ENCODE measurements at regions not wholly inside any gene's neighbourhood (a gene's known extent, or its start where the extent isn't known, plus 50 kb on each side); places are given as distances from the start of the nearest gene placed in this dataset.

DNA sequence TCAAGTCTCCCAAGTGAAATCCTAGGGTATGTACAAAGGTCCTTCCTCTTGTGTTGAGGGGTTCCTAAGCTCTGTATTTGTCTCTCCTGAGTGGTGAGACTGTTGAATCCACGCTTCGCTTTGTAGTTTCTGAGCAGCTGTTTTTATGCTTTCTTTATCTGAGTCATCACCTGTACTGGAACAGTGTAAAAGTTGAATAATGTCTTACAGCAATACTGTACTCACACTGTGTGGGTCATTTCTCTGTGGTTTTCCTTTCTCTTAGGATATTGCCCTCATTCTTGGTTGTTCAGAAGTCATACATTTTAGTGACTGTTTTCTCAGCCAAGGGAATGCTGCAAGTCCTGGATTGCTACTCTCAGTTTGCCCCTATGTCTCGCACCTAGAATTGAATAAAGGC is 1596.6 kb downstream of the SLITRK5 start:
- no peak for DNase-seq

DNA sequence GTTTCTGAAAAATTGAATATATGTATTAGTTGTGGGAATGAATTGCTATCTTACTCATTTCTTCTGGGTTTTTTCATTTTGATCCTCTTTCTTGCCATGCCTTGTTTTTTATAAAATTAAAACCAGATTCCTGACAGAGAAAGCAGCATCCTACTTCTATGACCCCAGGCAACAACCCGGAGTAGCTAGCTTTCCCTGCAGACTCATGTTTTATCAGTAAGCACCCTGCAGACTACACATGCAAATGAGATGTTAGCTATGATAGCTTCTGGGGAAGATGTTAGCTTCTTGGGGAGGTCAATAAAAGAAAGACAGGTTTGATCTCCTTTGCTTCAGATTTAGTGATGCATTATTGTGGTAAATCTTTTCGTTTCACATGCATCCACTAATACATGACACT is 1598.6 kb downstream of the SLITRK5 start:
- no peak for DNase-seq

DNA sequence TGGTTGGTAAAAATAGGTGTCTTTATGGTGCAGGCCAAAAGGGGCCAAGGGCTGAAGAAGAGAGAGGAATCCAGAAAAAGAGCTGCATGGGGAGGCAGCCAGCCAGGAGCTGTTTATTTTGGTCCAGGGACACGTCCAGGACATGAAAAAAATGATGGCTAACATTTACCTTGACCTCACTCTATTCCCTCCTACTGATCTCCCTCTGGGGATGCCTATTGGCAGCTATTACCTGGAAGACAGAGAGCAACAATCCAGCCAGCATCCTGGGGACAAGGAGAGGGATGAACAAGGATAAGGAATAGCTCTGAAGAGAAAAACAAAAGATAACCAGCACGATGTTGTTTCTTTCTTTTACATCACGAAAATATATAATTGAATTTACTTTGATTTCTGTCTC is 1599.6 kb downstream of the SLITRK5 start:
- DNase-seq, result no peak

GRCh38 chr13:89279374-89279773 is 1608.2 kb downstream of the SLITRK5 start:
- no peak for DNase-seq

GRCh38 chr13:89281331-89281730 is 1610.2 kb downstream of the SLITRK5 start:
- no peak for DNase-seq

DNA sequence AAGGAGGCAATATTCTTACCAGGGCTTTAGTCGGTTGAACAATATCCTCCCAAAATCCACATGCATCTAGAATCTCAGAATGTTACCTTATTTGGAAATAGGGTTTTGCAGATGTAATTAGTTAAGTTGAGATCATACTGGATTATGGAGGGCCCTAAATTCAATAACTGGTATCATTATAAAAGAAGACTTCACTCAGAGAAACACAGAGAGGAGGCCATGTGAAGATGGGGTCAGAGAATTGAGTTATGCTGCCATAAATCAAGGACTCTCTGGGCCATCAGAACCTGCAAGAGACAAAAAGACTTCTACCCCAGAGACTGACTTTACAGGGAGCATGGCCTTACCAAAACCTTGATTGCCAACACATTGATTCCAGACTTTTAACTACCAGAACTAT is 1611.1 kb downstream of the SLITRK5 start:
- DNase-seq, result no peak

DNA sequence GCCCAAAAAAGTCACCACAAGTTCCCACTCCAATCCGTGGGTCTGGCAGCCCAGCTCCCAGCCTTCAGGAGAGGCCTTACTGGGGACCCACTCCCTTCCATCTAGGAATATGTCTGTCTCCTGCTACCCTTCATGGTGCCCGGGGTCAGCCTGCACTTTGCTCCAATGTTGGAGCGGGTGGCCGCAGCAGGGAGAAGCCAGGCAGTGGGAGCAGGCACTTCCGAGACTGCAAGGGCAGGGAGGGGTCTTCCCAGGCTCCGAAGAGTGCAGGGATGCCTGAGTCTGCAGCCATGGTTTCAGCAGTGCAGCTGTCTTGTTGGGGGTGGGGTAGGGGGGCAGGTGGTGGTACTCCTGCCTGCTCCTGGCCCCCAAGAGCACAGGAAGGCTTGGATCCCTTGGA is 1616.2 kb downstream of the SLITRK5 start:
- DNase-seq, result no peak

- no peak for DNase-seq
Observed at GRCh38 chr13:89294115-89294867, 1623.1 kb downstream of the SLITRK5 start.

DNA sequence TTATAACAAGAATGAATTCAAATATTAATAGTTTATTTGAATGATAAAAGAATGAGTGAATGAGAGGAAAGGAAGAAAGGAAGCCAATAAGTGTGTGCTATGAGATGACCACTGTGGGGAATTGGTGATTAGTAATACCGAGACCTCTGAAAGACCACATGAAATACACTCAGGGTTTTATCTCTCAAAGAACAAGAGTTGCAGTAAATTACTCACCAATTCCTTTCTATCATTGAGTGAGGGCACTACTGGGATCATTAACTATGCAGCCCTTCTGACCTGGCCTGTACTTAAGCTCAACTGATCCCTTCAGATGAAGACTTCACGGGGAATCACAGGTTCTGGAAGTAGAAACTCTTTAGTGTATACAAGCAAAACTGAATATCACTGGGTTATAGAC is 1636.1 kb downstream of the SLITRK5 start:
- no peak for DNase-seq

GRCh38 chr13:89310943-89311672 is 1639.9 kb downstream of the SLITRK5 start:
- no peak for DNase-seq

- DNase-seq, result no peak
Observed at GRCh38 chr13:89315287-89315686, 1644.1 kb downstream of the SLITRK5 start.

- DNase-seq, result no peak
Observed at GRCh38 chr13:89322466-89322865, 1651.3 kb downstream of the SLITRK5 start.

DNA sequence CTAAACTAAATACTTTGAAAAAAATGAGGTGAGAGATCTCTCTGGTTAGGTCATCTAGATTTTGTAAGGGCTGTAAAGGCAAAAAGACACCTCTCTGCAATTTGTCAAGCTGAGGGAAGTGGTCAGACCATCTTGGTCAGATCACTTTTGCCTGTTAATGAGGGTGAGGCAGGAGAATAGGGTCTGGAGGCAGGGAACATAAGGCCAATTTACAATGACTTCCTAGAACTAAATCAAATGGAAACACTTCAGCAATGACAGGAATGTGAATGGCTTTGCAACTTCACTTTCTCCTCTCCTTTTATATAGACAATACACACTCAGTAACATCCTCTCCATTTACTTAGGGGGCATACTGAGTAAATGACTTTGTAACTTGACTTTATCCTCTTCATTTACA is 1653.4 kb downstream of the SLITRK5 start:
- no peak for DNase-seq

GRCh38 chr13:89343165-89343564 is 1672.0 kb downstream of the SLITRK5 start:
- no peak for DNase-seq

GRCh38 chr13:89352384-89352783 is 1681.2 kb downstream of the SLITRK5 start:
- no peak for DNase-seq

- DNase-seq, result no peak
Observed at GRCh38 chr13:89361909-89362308, 1690.7 kb downstream of the SLITRK5 start.

DNA sequence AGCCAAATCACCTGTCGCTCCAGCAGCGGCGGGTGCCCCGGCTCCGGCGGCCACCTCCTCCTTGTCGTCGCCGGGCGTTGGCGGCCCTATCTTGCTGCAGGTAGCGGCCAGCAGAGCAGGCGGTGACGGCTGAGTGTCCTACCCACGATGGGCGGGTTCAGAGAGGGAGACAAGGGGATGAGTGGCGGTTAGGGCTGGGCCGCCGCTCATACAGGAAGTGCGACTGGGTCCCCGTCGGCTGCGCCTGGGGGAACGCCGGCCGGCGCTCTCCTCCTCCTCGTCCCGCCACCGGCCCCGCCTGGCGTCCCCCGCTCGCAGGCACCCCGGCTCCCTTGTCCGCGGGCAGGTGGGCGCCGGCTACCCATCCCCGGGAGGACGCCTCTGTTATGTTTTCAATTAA is 1692.0 kb downstream of the SLITRK5 start:
- no peak for DNase-seq

DNA sequence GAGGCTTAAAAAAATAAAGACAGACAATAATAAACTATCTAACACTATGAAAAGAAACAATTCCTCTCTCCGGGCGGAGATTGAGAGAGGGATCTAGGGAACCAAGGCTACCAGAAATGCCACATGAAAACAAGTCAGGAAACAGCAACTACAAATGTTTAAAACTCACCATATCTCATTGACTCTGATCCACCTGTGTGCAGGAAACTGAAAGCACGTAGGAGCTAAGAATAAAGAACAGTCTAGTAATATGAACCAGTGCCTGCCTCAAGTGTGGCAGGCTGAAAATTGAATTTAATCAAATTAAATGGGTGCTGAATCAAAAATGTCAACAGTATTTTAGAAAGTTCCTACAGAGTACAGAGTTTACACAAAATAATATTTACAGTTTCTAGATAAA is 1701.0 kb downstream of the SLITRK5 start:
- no peak for DNase-seq

GRCh38 chr13:89375839-89376238 is 1704.7 kb downstream of the SLITRK5 start:
- no peak for DNase-seq

GRCh38 chr13:89380101-89380500 is 1708.9 kb downstream of the SLITRK5 start:
- DNase-seq, result no peak

GRCh38 chr13:89382981-89383380 is 1711.8 kb downstream of the SLITRK5 start:
- DNase-seq, result no peak

- DNase-seq, result no peak
Observed at GRCh38 chr13:89383891-89384290, 1712.7 kb downstream of the SLITRK5 start.

DNA sequence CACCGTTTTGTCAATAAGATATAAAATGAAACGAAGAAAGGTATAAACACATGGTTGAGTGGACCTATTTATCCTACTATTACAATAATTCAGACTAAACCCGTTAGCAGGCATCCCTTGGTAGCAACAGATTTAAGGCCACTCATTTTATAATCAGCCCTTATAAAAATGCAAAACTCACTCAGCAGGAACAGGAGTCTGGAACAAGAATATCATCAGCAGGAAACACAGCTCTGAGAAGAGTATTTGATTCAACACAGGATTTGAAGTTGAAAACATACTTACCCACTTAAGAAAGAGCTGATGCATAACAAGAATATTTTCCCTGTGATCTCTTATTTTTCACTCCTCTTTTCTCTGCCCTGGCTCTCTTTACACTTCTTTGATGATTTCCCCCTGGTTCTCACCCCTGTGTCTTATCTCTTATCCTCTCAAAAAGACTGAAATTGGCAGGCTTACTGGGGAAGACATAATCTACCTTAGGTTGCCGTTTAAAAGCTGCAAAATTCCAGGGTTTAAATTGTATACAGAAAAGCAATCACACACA is 1722.7 kb downstream of the SLITRK5 start:
- no peak for DNase-seq

- DNase-seq, result no peak
Observed at GRCh38 chr13:89401264-89401675, 1730.1 kb downstream of the SLITRK5 start.

All from NCI-H2107 (cell line).